Sciatic nerve (tissue), 2 donors: ENCODE measurements at regions not wholly inside any gene's neighbourhood (a gene's known extent, or its start where the extent isn't known, plus 50 kb on each side); places are given as distances from the start of the nearest gene placed in this dataset.
"Not testable (repeated sequence)": the region's sequence is repeated elsewhere in the genome, so short reads cannot be mapped to it uniquely, and the experiment has no call there.

Source experiments
- ATAC-seq: fragments of 200-7000 bp; cut with Tn5 transposase; one replicate; pipeline ENCODE4 v1.9.1; 2020; ENCODE audit warnings: mild to moderate bottlenecking, moderate library complexity
- DNase-seq: peaks from one replicate; pipeline ENCODE4 v3.0.0-alpha.2; 2020; ENCODE audit warnings: low spot score
- intact Hi-C: fragments of 100-400 bp; cut with DNase I; formaldehyde crosslinking; loops from one replicate; pipeline ENCODE4 v1.14.2; 2022
- donor health status: DM: no; HTN: no; CAD: no.
- donor health status: DM: no; HTN: no; CAD: no.

DNA sequence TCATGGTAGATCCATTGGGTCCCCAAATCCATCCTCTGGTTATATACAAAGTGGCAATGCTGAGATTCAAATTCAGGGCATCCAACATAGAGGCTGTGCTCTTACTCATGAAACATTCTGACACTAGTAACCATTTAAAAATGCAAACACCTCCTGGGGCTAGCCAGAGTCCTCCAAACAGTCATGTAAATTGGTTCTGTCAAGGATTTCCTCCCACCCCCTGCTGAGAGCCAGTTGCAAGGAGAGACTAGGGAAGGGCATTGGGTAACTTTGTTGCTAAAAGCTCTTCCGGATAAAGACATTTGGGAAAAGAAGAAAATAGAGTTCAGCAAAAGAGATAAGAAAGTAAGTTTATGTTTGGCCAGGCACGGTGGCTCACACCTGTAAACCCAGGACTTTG is 58.3 kb downstream of the ART5 start:
- ATAC-seq, intact Hi-C loops, DNase-seq: not testable (repeated sequence)

DNA sequence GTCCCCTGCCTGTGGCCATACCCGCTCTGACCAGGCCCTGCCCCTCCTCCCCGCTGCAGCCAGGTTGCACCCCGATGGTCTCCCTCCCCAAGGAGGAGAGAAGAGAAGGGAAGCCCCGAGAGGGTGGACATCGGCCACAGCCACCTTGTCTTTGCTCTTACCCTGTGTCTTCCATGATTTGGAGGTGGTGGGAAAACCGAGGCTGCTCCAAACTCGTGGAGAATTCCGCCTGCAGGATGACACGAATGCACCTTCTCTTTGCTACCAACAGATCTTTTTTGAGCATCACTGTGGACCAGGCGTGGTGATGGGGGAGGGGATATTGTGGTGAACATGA is 60.4 kb downstream of the ART5 start:
- ATAC-seq, DNase-seq, intact Hi-C loops: not testable (repeated sequence)

DNA sequence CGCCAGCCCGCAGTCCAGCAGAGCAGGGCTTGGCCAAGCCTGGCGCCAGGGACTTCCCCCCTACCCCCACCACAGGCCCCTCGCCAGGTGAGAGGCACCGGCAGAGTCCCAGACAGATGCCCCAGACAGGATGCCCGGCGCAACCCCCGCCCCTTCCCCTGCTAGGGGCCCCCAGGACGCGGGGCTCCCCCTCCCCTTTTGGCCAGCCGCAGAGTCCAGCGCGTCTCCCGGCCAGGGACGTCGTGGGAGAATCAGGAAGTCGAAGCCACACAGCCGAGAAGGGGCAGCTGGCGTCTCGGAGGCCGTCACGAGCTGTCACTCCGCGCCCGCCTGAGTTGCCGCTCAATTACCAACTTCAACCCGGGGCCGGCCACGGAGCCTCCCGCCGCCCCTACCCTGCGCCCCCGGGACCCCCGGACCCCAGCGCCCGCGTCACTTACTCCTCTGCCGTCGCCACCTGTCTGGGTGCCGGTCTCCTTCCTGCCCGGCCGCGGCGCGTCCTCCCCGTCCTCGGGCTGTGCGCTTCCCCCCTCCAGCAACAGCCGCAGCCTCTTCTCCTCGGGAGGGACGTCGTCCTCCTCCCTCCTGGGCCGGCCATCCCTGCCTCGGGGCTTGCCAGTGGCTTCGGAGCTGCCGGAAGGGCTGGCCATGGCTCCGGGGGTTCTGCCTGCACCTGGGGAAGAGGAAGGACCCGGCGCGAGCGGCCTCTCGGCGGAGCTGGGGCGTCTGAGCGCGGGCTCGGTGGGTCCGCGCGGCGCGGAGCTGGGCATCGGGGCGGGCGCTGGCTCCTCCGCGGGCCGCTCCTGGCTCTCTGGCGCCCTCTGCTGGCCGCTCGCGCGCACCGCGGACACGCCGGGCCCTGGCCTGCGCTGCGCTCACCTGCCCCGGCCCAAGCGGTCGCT is 61.1 kb downstream of the ART5 start:
- ATAC-seq, intact Hi-C loops: not testable (repeated sequence)
- peak; percentile 64 for DNase-seq

DNA sequence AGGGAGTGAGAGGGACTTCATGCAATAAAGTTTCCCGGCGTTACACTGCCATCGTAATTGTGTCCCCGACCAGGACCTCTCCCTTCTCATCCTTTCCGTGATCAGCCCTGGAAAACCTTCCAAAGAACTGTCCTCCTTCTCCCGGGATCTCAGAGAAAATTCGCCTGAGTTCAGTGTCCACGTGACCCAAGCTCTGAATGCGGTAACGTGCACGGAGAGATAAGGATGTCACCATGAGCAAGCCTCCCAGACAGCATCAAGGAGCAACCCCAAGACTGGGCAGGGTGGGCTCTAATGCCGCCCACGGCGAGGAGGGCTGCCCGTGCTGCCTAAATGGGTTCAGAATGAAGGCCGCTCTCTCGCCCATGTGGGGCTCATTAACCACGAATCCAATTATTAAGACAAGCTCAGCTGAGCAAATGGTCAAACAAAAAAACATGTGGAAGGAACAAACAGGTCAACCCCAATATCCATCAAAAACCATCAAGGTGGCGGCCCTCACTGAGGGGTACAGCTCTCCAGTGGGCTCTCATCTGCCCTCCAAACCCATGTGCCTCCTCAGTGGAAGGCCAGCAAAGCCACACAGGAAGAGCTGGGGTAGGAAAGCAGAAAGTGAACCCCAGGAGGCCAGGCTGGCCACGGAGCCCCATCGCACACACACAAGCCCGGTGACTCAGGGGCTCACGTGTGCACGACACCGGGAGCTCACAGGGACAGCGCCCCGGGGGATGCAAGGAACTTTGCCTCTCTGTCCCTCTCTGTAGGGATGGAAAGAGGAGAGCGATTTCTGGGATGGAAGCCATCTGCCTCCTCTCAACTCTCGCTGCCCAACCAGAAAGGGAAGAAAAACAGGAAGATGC is 62.0 kb downstream of the ART5 start:
- ATAC-seq, DNase-seq, intact Hi-C loops: not testable (repeated sequence)

DNA sequence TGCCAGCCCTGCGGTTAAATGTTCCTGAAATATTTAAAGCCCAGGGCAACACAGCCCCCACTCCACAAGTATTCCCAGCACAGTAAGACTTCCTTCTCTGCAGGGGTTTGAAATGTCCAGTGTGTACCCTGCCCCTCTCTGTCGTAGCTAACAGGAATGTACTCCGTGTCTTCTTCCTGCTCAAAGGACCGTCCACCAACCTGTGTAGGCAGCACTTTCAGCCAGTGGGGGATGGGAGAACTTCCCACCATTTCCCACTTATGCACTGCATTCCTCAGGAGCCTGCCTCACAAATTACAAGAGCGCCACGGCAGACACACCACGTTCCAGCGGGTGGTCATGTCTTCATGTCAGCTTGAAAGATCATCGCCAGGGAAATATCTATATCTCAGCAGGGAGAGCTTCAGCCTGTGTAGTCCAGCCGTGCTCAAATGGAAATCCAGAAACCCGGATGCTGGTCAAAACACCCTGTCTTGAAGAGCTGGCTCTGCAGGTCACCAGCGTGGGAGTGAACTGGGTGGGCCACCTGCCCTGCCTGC is 65.7 kb downstream of the ART5 start:
- intact Hi-C loops, result not testable (repeated sequence)

DNA sequence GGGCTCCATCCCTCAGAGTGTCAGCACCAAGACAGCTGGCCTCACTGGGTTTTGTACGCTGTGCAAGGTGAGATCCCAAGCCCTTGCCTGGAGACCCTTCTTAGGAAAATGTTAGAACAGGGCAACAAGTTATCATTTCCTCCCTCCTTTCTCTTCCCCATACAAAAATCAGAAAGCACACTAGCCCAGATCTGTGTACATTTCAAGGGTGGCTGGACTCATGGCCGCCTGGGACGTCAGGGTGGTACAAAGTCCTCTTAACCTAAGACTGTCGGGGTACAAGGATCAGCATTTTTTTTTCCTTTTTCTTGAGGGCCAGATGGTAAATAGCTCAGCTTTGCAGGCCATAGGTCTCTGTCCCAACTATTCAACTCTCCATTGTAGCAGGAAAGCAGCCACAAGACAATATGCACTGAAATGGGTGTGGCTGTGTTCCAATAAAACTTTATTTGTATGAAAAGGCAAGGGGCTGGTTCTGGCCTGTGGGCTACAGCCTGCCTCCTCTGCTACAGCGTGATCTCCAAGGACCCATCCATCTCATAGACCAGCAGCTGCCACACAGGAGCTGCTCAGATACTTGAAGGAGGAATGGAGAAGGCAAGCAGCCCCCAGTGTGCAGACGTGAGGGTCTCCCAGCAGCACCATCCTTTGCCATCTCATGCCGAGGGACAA is 68.7 kb downstream of the ART5 start:
- DNase-seq, ATAC-seq, intact Hi-C loops: not testable (repeated sequence)

More for the DNA sequence above, 65.7 kb downstream of the ART5 start:
- DNase-seq, ATAC-seq: not testable (repeated sequence)

DNA sequence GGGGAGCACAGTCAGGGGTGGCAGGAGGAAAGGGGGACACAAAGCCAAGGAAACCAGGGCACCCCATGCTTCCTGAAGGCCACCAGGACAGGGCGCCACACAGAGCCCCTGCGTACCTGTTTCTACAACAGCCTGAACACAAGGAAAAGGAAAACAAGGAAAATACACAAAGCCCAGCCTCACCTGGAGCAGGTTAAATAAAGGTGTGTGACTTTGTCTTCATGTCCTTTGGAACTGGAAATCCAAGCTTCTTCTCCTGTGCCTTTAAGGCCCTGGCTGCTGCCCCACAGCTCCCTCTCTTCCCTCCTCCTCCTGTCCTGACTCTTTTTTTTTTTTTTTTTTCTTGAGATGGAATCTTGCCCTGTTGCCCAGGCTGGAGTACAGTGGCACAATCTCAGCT is 70.0 kb downstream of the ART5 start:
- DNase-seq, intact Hi-C loops, ATAC-seq: not testable (repeated sequence)

DNA sequence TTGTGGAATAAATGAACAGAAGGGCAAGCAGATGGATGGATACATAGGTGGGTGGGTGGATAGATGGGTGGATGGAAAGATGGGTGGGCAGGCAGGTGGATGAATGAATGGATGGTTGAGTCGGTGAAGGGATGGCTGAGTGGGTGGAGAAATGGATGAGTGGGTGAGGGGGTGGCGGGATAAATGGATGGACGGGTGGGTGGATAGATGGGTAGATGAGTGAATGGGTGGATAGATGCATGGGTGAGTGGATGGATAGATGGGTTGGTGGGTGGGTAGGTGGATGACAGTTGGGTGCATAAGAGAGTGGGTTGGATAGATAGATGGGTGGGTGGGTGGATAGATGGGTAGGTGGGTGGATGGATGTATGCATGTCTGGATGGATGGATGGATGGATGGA is 76.0 kb downstream of the ART5 start:
- ATAC-seq, DNase-seq, intact Hi-C loops: not testable (repeated sequence)

DNA sequence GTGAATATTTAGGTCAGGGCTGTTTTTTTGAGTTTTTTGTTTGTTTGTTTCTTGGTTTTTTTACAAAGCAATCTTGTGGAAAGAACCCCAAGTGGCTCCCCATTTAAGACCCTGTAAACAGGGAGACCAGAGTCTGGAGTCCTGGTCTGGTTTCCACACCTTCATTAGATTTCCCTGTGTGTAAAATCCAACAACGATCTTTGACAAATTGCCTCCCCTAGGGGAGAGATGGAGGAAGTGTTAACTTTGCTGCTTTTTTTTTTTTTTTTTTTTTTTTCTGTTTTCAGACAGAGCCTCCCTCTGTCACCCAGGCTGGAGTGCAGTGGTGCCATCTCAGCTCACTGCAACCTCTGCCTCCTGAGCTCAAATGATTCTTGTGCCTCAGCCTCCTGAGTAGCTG is 77.4 kb downstream of the ART5 start:
- DNase-seq, ATAC-seq, intact Hi-C loops: not testable (repeated sequence)

DNA sequence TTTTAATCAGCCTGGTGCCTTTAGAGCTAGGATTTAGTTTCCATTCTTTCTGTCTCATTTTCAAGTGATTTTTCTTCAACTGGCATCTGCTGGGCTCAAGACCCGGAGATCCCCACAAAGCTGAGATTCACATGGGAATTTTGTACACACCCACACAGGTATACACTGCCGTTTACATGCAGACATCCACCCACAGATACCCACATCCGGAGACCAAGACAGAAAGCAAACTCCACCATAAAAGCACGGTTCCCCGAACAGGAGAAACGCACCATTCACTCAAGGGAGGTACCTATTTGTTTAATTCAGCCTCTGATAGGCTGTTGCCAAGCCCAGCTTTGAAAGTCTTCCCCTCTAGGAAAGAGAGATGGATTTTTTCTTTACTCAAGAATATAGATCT is 87.2 kb downstream of the ART5 start:
- intact Hi-C loops, ATAC-seq: not testable (repeated sequence)

DNA sequence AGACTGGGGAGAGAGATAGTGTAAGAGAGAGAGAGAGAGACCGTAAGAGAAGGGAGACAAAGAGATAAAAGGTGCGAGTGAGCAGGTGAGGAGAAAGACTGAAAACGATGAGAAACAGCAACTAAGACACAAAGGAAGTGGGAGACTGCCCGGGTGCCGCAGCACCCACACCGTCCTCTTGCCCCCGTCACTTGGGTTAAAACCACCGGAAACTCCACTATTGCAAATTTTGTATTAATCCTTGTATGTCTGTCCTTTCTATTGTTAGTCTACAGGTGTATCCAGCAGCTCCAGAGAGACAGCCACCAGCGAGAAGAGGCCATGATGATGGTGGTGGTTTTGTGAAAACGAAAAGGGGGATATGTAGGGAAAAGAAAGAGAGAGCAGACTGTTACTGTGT is 96.8 kb downstream of the ART5 start:
- ATAC-seq, DNase-seq, intact Hi-C loops: not testable (repeated sequence)

More for the DNA sequence above, 87.2 kb downstream of the ART5 start:
- not testable (repeated sequence) for DNase-seq

DNA sequence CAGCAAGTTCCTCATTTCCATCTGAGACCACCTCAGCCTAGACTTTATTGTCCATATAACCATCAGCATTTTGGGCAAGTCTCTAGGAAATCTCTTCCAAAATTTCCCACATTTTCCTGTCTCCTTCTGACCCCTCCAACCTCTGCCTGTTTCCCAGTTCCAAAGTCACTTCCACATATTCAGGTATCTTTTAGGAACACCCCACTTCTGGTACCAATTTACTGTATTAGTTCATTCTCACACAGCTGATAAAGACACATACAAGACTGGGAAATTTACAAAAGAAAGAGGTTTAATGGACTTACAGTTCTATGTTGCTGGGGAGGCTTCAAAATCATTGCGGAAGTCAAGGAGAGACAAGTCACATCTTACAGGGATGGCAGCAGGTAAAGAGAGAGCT is 103.6 kb downstream of the ART5 start:
- DNase-seq, ATAC-seq, intact Hi-C loops: not testable (repeated sequence)

DNA sequence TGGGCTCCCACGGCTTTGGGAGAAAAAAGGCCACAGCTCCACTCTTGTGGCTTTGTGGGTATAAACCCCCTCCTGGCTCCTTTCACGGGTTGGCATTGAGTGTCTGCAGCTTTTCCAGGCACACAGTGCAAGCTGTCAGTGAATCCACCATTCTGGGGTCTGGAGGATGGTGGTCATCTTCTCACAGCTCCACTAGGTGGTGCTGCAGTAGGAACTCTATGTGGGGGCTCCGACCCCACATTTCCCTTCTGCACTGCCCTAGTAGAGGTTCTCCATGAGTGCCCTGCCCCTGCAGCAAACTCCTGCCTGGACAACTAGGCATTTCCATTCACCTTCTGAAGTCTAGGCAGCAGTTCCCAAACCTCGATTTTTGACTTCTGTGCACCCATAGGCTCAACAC is 104.5 kb downstream of the ART5 start:
- intact Hi-C loops, DNase-seq, ATAC-seq: not testable (repeated sequence)

DNA sequence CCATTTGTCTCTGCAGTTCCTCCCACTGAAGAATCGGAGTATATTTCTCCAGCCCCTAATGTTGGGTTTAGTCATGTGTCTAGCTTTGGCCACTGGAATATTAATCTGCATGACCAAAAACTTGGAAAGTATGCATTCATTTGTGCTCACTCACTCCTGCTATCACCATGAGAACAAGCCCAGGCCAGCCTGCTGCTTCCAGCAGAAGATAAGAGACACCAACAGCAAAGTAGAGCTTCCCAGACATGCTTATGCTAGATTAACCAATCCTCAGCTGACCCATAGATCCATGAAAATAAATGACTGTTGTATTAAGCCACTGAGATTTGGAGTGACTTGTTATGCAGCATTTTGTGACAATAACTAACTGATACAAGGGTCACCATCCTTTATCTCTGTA is 108.8 kb downstream of the ART5 start:
- intact Hi-C loops, ATAC-seq, DNase-seq: not testable (repeated sequence)

DNA sequence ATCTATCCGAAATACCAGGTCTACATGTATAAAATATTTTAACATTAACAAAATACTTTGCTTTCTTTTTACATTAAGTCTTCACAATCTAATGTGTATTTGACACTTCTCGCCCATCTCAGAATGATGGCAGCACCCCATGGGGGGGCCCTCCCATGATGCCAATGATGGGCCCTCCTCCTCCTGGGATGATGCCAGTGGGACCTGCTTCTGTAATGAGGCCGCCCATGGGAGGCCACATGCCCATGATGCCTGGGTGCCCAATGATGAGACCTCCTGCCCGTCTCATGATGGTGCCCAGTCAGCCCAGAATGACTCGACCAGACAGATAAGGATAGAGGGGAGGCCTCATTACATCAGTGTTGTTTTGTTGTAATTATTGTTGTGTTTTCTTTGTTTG is 110.5 kb downstream of the ART5 start:
- ATAC-seq, intact Hi-C loops, DNase-seq: not testable (repeated sequence)

DNA sequence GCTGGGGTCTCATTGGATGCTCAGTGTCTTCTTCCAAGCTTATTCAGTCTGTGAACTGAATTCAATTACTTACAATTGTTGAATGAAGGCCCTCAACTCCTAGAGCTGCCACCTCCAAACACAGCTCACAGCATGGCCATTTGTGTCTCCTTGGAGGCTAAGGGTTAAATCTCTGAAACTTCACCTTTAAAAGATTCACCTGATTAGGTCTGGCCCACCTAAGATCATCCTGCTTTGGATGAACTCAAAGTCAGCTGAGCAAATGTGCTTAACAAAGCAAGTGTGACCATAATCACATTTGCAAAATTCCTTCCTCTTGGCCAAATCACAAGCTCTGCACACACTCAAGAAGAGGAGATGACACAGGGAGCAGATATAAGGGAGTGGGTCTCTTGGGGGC is 118.2 kb downstream of the ART5 start:
- ATAC-seq, intact Hi-C loops, DNase-seq: not testable (repeated sequence)

DNA sequence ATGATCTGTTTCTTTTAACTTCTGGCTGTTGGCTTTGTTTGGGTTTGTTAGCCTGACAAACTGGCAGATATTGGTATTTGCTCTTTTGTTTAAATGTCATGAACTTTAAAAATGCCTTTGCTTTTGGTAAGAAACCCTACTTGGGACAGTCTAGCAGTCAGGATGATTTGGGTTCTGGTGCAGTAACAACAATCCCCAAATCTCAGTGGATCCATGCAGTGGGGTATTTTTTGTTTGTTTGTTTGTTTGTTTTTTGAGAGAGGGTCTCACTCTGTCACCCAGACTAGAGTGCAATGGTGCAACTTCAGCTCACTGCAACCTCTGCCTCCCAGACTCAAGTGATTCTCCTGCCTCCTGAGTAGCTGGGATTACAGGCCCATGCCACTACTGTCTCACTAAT is 120.9 kb downstream of the ART5 start:
- DNase-seq, intact Hi-C loops, ATAC-seq: not testable (repeated sequence)

DNA sequence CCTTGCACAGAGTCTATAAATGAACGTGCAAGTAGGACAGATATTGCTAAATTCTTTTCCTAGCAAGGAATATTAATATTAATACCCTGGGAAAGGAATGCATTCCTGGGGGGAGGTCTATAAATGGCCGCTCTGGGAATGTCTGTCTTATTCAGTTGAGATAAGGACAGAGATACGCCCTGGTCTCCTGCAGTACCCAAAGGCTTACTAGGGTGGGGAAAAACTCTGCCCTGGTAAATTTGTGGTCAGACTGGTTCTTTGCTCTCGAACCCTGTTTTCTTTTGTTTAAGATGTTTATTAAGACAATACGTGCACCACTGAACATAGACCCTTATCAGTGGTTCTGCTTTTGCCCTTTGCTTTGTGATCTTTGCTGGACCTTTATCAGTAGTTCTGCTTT is 122.0 kb downstream of the ART5 start:
- intact Hi-C loops, DNase-seq, ATAC-seq: not testable (repeated sequence)
